Bronchial epithelial cell (primary cell): ENCODE measurements at regions not wholly inside any gene's neighbourhood (a gene's known extent, or its start where the extent isn't known, plus 50 kb on each side); places are given as distances from the start of the nearest gene placed in this dataset.

Source experiments
- DNase-seq: peaks from one replicate; pipeline ENCODE4 v3.0.0-alpha.2; 2010; ENCODE audit warnings: low read depth
- FAIRE-seq: peaks from 2 replicates; lab custom pipeline; 2011; peaks lifted over from hg19 to GRCh38; lab: Jason Lieb, UNC
- H3K27me3 ChIP-seq: 2 replicates; pipeline ENCODE4 v1.5.1; 2011; ENCODE audit warnings: low read length; ENCODE audit not compliant: control insufficient read depth, insufficient read depth
- H3K36me3 ChIP-seq: 2 replicates; pipeline ENCODE4 v1.5.1; 2011; ENCODE audit warnings: low read length; ENCODE audit not compliant: control insufficient read depth, insufficient read depth
- H3K4me3 ChIP-seq: 2 replicates; pipeline ENCODE4 v1.5.1; 2011; ENCODE audit warnings: mild to moderate bottlenecking, low read depth, low read length, control low read depth
- CTCF ChIP-seq: IDR thresholded peaks from 2 replicates; pipeline ENCODE4 v1.5.1; 2011; ENCODE audit warnings: mild to moderate bottlenecking, moderate library complexity, low read length, control low read depth, inconsistent platforms; ENCODE audit not compliant: insufficient read depth, severe bottlenecking

GRCh38 chr13:86579662-86580061 is 780.4 kb upstream of the SLITRK6 start:
- TF ChIP-seq CTCF, result no peak
- H3K36me3 ChIP-seq, result no peaks in the 10 kb centered on the region
- no peaks in the 10 kb centered on the region for H3K27me3 ChIP-seq
- FAIRE-seq, result no peak
- DNase-seq, result no peak
- no peak overlapping the region for H3K4me3 ChIP-seq

GRCh38 chr13:86581706-86582105 is 782.5 kb upstream of the SLITRK6 start:
- Histone ChIP-seq H3K36me3 (no peaks in the 10 kb centered on the region), H3K27me3 (no peaks in the 10 kb centered on the region), H3K4me3 (no peak overlapping the region)
- peak; percentile 54 for DNase-seq
- FAIRE-seq, result no peak
- TF ChIP-seq CTCF, result no peak

- H3K36me3 ChIP-seq, result no peaks in the 10 kb centered on the region
- FAIRE-seq (peak; percentile 32), DNase-seq (no peak)
- TF ChIP-seq CTCF, result no peak
- no peak overlapping the region for H3K4me3 ChIP-seq
- no peaks in the 10 kb centered on the region for H3K27me3 ChIP-seq
These were observed 785.1 kb upstream of the SLITRK6 start for GRCh38 chr13:86584301-86584700.

- Histone ChIP-seq H3K36me3 (no peaks in the 10 kb centered on the region), H3K27me3 (no peaks in the 10 kb centered on the region), H3K4me3 (no peak overlapping the region)
- DNase-seq (no peak), FAIRE-seq (no peak)
- TF ChIP-seq CTCF, result no peak
These were observed 786.6 kb upstream of the SLITRK6 start for GRCh38 chr13:86585835-86586234.

GRCh38 chr13:86591862-86592261 is 792.6 kb upstream of the SLITRK6 start:
- H3K36me3 ChIP-seq, result no peaks in the 10 kb centered on the region
- no peak overlapping the region for H3K4me3 ChIP-seq
- DNase-seq (peak; percentile 84), FAIRE-seq (no peak)
- no peak for TF ChIP-seq CTCF
- H3K27me3 ChIP-seq, result no peaks in the 10 kb centered on the region

GRCh38 chr13:86601351-86601750 is 802.1 kb upstream of the SLITRK6 start:
- no peak overlapping the region for H3K4me3 ChIP-seq
- no peaks in the 10 kb centered on the region for H3K36me3 ChIP-seq
- no peaks in the 10 kb centered on the region for H3K27me3 ChIP-seq
- no peak for TF ChIP-seq CTCF
- DNase-seq, result peak; percentile 40
- FAIRE-seq, result no peak
